Tibial nerve (tissue), 3 donors: ENCODE measurements at regions not wholly inside any gene's neighbourhood (a gene's known extent, or its start where the extent isn't known, plus 50 kb on each side); places are given as distances from the start of the nearest gene placed in this dataset.

Source experiments
- POLR2A ChIP-seq, 2 donors: fragments of 450-650 bp; IDR thresholded peaks; one replicate each; pipeline ENCODE4 v1.6.1; 2017; ENCODE audit warnings: antibody characterized with exemption in 2 of 2, mild to moderate bottlenecking in 2 of 2, moderate library complexity in 2 of 2
- TF ChIP-seq, protein P1 (sequence below), 5 experiments: fragments of 200-600 bp in 3 of 5; fragments of 450-650 bp in 2 of 5; sonication (generic) in 3 of 5; IDR thresholded peaks; one replicate each; pipeline ENCODE4 v1.5.1; 2016 to 2019; ENCODE audit warnings: antibody characterized with exemption in 5 of 5, mild to moderate bottlenecking in 3 of 5, moderate library complexity in 2 of 5

DNA sequence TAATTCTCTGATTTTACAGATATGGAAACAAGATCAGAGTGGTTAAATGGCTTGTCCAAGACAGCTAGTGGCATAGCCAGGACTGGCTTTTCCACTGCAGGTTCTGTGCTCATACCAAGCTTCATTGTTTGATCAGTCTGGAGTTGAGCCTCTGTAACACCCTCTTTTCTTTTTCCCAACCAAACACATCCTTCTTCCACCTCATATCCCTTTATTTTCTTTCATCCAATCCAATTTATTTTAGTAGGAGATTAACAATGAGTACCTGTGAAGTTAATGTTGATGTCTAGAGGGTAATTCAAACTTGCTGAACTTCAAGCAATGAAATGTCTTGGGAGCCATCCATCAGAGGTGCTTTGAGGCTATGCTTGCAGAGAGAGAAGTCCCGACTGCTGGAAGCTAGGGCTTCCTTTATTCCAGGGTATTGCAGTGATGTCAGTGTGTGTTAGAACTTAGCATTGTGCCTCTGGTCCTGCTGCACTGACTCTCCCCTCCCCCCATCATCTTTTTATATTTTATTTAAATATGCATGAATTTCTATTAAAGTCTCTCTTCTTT is 452.1 kb upstream of the PDE3A start:
- TF ChIP-seq, protein P1, sequence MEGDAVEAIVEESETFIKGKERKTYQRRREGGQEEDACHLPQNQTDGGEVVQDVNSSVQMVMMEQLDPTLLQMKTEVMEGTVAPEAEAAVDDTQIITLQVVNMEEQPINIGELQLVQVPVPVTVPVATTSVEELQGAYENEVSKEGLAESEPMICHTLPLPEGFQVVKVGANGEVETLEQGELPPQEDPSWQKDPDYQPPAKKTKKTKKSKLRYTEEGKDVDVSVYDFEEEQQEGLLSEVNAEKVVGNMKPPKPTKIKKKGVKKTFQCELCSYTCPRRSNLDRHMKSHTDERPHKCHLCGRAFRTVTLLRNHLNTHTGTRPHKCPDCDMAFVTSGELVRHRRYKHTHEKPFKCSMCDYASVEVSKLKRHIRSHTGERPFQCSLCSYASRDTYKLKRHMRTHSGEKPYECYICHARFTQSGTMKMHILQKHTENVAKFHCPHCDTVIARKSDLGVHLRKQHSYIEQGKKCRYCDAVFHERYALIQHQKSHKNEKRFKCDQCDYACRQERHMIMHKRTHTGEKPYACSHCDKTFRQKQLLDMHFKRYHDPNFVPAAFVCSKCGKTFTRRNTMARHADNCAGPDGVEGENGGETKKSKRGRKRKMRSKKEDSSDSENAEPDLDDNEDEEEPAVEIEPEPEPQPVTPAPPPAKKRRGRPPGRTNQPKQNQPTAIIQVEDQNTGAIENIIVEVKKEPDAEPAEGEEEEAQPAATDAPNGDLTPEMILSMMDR (IDR thresholded peaks at IDR 0.05): no peak
- TF ChIP-seq POLR2A (IDR thresholded peaks at IDR 0.05): no peak
